Fibroblast of skin of scalp (primary cell): ENCODE measurements at regions not wholly inside any gene's neighbourhood (a gene's known extent, or its start where the extent isn't known, plus 50 kb on each side); places are given as distances from the start of the nearest gene placed in this dataset.

Source experiments
- DNase-seq: peaks from one replicate; pipeline ENCODE4 v3.0.0-alpha.2; 2013

- DNase-seq: no peak
Observed at GRCh38 chr11:15622231-15622890, 507.6 kb downstream of the INSC start.

GRCh38 chr11:15624701-15625100, 510.0 kb downstream of the INSC start:
- no peak for DNase-seq

DNA sequence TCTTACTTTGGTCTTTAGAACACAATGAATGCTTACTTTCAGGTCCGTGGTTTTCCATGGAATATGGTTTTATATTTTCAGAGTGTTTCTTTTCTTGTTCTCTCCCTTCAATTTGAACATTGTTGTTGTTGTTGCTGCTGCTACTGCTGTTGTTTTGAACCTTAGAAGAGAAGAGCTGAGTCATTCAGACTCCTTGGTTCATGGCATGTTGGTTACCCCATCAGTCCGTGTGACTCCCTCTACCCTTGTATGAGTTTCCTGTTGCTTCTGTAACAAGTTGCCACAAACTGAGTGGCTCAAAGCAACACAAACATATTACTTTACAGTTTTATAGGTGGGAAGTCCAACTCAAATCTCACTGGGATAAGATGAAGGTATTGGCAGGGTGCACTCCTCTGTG, 511.0 kb downstream of the INSC start:
- no peak for DNase-seq

GRCh38 chr11:15627560-15627959, 512.8 kb downstream of the INSC start:
- DNase-seq: peak; percentile 25

- DNase-seq: no peak
Observed at GRCh38 chr11:15629690-15630321, 515.1 kb downstream of the INSC start.

GRCh38 chr11:15630896-15631295, 516.2 kb downstream of the INSC start:
- no peak for DNase-seq

DNA sequence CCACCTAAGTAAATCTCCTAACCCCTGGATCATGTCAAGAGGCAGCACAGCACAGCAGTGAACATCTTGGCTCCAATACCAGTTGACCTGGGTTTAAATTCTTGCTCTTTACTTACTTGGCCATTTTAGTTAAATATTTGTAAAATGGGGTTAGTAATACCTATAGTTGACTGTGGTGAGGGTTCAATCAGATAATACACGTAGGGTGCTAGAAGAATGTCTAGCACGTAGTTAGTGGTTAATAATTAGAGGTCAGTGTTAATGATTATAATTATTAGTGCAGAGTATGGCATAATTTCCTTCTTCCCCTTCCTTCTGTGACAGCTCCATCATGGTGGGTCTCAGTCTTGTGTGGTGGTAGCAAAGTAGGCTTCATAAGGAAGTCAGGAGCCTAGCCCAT, 520.8 kb downstream of the INSC start:
- DNase-seq: no peak

DNA sequence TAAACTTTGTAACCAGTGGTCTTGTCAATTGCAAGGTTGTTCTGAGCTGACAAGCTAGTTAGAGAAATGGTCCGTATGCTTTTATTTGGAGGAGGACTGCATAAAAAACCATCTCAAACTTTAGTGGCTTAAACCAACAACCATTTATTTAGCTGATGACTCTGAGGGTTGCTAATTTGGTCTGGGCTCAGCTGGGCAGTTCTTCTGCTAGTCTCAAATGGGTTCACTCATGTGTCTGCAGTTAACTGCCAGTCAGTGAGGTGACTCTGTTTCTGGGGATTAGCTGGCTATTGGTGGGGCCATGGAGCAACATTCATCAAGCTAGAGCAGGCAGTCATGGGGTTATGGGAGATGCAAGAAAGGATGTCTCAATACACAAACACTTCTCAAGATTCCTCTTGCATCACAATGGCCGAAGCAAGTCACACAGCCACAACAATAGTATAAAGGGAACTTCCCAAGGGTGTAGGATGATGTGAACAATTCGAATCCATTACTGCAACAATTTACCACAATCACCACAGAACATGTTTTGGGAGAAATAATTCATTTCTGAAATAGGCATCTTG, 521.9 kb downstream of the INSC start:
- DNase-seq: no peak

- no peak for DNase-seq
Observed at GRCh38 chr11:15638386-15638787, 523.7 kb downstream of the INSC start.

DNA sequence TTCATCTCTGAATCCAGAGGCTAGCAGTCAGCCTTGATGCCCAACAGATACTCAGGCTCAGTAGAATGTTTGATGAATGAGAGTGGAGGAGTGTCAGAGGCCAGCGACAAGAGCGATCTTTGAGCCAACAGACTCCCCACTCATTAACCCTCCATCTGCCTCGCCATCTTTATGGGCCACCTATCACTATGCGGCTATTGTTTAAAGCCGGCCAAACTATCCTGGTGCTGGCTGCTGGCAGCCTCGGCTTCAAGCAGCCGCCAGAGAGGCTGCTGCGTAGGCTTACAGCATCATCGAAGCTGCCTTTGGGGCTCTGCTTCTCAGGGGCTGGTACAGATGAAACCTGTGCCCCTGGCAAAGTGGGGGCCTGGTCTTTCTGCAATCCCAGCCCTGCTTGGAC, 525.6 kb downstream of the INSC start:
- DNase-seq: no peak

DNA sequence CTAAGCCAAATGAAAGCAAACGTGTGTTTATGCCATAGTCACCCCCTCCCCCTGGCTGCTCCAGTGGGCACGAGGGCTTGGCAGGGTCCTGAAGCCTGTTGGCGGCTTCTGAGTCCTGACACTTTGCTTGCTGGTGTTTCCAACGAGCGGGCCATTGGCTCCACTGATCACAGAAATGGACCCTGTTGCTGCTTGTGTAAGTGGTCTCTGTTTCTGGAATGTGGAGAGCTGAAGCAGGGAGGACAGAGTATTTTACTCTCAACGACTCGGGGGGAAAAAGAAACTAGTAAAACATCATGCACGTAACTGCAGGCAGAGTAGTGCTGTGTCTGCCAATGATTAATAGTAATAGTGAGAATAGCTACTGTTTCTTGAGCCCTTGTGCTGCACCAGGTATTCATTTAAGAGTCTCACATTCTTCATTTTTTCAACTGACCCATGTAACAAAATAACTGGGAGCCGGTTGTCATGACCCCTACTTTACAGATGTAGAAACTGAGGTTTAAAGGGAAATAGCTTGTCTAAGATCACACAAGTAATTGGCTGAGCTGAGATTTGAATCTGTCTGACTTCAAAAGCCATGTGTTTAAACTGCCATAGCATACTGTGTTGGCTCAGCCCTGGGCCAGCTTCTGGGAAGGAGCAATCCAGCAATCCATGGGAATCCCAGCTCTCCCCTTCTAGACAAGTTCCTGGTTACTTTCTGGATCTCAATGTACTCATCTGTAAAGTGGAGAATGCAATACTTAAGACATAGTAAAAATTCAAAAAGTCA, 526.7 kb downstream of the INSC start:
- no peak for DNase-seq

- DNase-seq: no peak
Observed at GRCh38 chr11:15645201-15645600, 530.5 kb downstream of the INSC start.

GRCh38 chr11:15649371-15650104, 534.8 kb downstream of the INSC start:
- DNase-seq: no peak

GRCh38 chr11:15650105-15650938, 535.6 kb downstream of the INSC start:
- peak; percentile 95 for DNase-seq

- DNase-seq: no peak
Observed at GRCh38 chr11:15651033-15651432, 536.3 kb downstream of the INSC start.

DNA sequence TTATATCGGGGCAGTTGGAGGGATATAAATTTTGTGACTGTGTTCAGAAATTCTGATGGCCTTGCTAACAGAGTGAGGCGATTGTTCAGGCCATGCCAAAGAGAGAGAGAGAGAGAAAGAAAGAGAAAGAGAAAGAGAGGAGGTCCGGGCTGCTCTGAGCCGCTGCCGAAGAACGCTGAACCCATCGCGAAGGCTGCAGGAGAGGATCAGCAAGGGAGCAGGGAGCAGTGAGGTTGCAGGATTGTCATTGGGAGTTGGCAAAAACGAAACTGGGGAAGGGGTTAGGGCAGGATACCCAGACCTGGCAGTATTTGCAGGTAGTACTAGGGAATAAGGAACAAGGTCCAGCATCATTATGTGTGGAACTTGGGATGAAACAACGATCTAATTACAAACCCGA, 537.1 kb downstream of the INSC start:
- DNase-seq: no peak

- DNase-seq: no peak
Observed at GRCh38 chr11:15653191-15653710, 538.5 kb downstream of the INSC start.

- no peak for DNase-seq
Observed at GRCh38 chr11:15654451-15654850, 539.7 kb downstream of the INSC start.

- DNase-seq: no peak
Observed at GRCh38 chr11:15655552-15655951, 540.8 kb downstream of the INSC start.

DNA sequence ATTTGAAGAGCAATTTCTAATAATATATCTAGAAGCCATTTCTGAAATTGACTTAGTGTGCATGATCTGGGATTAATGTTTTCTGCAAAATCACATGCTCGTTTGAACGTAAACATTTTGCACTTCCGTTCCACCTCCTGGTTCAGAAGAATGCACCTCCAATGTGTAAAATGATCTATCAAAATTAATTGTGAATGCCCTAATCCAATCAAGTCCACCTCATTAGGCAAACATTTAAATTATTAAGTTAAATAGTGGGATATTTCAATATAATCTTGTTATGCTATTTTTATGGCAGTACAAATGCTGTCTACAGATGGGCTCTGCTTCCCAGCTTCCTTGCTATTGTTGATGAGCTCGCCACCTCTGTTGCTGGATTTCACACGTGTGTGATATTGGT, 542.5 kb downstream of the INSC start:
- no peak for DNase-seq

DNA sequence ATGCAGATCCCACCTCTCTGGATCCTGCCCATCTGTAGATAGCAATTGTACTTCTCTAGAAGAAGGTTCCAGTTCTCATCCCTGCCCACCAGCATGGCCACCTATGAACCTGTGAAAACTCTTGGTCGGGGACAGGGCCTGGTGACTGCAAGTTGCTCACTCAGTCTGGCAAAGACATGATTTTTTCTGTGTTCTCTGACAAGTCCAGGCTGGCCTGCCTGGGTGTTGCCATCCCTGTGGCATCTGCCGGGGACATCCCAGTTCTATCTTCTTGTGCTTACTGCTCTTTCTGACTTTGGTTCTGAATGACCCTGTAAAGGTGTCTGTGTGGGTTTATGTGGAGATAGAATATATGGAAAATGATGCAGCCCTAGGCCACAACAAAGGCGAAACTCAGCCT, 545.8 kb downstream of the INSC start:
- DNase-seq: no peak

DNA sequence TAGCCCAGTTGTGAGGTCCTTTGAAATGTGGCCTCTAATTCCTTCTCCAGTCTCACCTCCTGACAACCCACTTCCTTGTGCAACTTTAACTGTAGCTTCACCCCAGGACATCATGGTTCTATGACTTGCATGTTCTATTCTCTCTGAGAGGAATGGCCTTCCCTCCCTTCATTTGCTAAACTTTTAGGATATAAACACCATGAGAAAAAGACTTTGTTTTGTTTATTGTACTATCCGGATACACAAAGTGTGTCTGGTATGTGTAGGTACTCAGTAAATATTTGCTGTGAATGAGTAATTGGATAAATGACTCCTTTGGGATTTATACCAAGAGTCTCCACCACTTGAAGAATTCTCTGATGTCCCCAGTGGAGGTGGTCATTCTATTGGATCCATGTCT, 547.6 kb downstream of the INSC start:
- no peak for DNase-seq
